Panc1 (cell line): ENCODE measurements at regions not wholly inside any gene's neighbourhood (a gene's known extent, or its start where the extent isn't known, plus 50 kb on each side); places are given as distances from the start of the nearest gene placed in this dataset.

Source experiments
- ATAC-seq: fragments of 200-7000 bp; cut with Tn5 transposase; 2 replicates; pipeline ENCODE4 v1.9.1; 2020; ENCODE audit warnings: mild to moderate bottlenecking, moderate library complexity
- BruUV-seq: library from RNA; stranded (reverse); fragments of 400-500 nt; replicated peaks from 2 replicates; lab custom pipeline; 2021; lab: Mats Ljungman, UMichigan
- CTCF ChIA-PET: fragments of 300-600 bp; sonication (Branson Sonifier 250); formaldehyde crosslinking; loops from one replicate; lab custom pipeline; 2022; ENCODE audit warnings: antibody characterized with exemption; lab: Charles Lee
- POLR2A ChIA-PET: fragments of 300-600 bp; sonication (Branson Sonifier 250); formaldehyde crosslinking; loops from one replicate; lab custom pipeline; 2022; ENCODE audit warnings: antibody characterized with exemption; lab: Charles Lee
- DNase-seq: peaks from one replicate; pipeline ENCODE4 v3.0.0-alpha.2; 2010; ENCODE audit warnings: low read depth, low spot score
- H3K27ac ChIP-seq: 2 replicates; pipeline ENCODE4 v1.5.1; 2011; ENCODE audit warnings: mild to moderate bottlenecking, low read length, inconsistent platforms
- H3K27me3 ChIP-seq: fragments of 200-500 bp; sonication (Bioruptor generic); 2 replicates; pipeline ENCODE4 v1.6.0; 2014; ENCODE audit warnings: low read length, inconsistent platforms; ENCODE audit not compliant: control insufficient read depth, insufficient read depth
- H3K36me3 ChIP-seq: fragments of 200-500 bp; sonication (Bioruptor generic); 2 replicates; pipeline ENCODE4 v1.5.1; 2014; ENCODE audit warnings: inconsistent platforms, mild to moderate bottlenecking, low read length, moderate library complexity; ENCODE audit not compliant: control insufficient read depth, insufficient read depth
- H3K4me1 ChIP-seq: 2 replicates; pipeline ENCODE4 v1.5.1; 2011; ENCODE audit warnings: inconsistent platforms, mild to moderate bottlenecking, low read length, moderate library complexity; ENCODE audit not compliant: control insufficient read depth, insufficient read depth
- H3K4me3 ChIP-seq, 2 experiments: 2 replicates each; pipeline ENCODE4 v1.5.1; 2011 to 2012; ENCODE audit warnings: low read depth in 2 of 2, low read length in 2 of 2, mild to moderate bottlenecking in 2 of 2, inconsistent platforms in 1 of 2, moderate library complexity in 1 of 2
- H3K9me3 ChIP-seq: fragments of 200-500 bp; sonication (Bioruptor generic); 2 replicates; pipeline ENCODE4 v1.5.1; 2014; ENCODE audit warnings: low read depth, mild to moderate bottlenecking, inconsistent platforms, low read length, moderate library complexity; ENCODE audit not compliant: control insufficient read depth, insufficient read depth
- POLR2AphosphoS5 ChIP-seq: IDR thresholded peaks from 2 replicates; pipeline ENCODE4 v1.6.1; 2012; ENCODE audit warnings: mild to moderate bottlenecking, low read depth, low read length, moderate library complexity
- SIN3A ChIP-seq: IDR thresholded peaks from 2 replicates; pipeline ENCODE4 v1.6.1; 2012; ENCODE audit warnings: low read depth, mild to moderate bottlenecking, low read length, moderate library complexity, borderline replicate concordance; ENCODE audit not compliant: insufficient read depth
- TCF7L2 ChIP-seq: IDR thresholded peaks from 2 replicates; pipeline ENCODE4 v1.6.1; 2011; ENCODE audit warnings: mild to moderate bottlenecking, low read depth, low read length, inconsistent platforms
- in situ Hi-C: cut with HindIII; loops from 2 replicates; pipeline ENCODE4 v1.10.0; 2016; ENCODE audit warnings: low sequenced_read_pairs, low pct_unique_long_range_greater_than_20kb
- intact Hi-C: fragments of 100-400 bp; cut with micrococcal nuclease; formaldehyde crosslinking; loops from one replicate; pipeline ENCODE4 v1.10.0; 2022; ENCODE audit not compliant: unreplicated experiment
- TF ChIP-seq, protein P1 (sequence below), 2 experiments: IDR thresholded peaks; 2 replicates each; pipeline ENCODE4 v1.6.1; 2011 to 2012; ENCODE audit warnings: low read depth in 2 of 2, control low read depth in 1 of 2, low read length in 1 of 2, mild to moderate bottlenecking in 1 of 2, moderate library complexity in 1 of 2; ENCODE audit not compliant: insufficient read depth in 1 of 2
- TF ChIP-seq, protein P2 (sequence below): fragments of 450-650 bp; IDR thresholded peaks from 2 replicates; pipeline ENCODE4 v1.5.1; 2017; ENCODE audit warnings: mild to moderate bottlenecking

DNA sequence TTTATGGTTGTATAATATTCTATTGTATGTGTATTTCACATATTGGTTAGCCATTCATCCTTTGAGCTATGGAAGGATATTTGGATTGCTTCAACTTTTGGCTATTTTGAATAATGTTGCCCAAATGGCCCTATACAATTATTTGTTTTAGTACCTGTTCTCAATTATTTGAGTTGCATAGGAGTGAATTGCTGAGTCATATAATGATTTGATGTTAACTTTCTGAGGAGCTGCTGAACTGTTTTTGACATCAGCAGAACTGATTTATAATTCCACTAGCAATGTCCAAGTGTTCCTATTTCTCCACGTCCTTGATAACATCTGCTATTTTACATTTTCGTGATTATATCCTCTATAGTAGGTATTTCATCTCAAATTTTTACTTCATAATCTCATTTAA is 839.9 kb downstream of the KCNT2 start:
- CTCF ChIA-PET, result no interaction called here
- Histone ChIP-seq H3K4me3 (no peak overlapping the region), H3K27ac (no peak overlapping the region), H3K36me3 (no peaks in the 10 kb centered on the region), H3K9me3 (no peaks in the 10 kb centered on the region), H3K27me3 (no peaks in the 10 kb centered on the region), H3K4me1 (peaks cover 4% of the 10 kb centered on the region; the same call in 1 of the 2 replicates)
- ATAC-seq (no peak), DNase-seq (no peak)
- POLR2A ChIA-PET, result no interaction called here
- BruUV-seq, result no TSS peak
- in situ Hi-C loops, result no loop called here
- intact Hi-C loops, result no loop called here
- TF ChIP-seq, protein P1, sequence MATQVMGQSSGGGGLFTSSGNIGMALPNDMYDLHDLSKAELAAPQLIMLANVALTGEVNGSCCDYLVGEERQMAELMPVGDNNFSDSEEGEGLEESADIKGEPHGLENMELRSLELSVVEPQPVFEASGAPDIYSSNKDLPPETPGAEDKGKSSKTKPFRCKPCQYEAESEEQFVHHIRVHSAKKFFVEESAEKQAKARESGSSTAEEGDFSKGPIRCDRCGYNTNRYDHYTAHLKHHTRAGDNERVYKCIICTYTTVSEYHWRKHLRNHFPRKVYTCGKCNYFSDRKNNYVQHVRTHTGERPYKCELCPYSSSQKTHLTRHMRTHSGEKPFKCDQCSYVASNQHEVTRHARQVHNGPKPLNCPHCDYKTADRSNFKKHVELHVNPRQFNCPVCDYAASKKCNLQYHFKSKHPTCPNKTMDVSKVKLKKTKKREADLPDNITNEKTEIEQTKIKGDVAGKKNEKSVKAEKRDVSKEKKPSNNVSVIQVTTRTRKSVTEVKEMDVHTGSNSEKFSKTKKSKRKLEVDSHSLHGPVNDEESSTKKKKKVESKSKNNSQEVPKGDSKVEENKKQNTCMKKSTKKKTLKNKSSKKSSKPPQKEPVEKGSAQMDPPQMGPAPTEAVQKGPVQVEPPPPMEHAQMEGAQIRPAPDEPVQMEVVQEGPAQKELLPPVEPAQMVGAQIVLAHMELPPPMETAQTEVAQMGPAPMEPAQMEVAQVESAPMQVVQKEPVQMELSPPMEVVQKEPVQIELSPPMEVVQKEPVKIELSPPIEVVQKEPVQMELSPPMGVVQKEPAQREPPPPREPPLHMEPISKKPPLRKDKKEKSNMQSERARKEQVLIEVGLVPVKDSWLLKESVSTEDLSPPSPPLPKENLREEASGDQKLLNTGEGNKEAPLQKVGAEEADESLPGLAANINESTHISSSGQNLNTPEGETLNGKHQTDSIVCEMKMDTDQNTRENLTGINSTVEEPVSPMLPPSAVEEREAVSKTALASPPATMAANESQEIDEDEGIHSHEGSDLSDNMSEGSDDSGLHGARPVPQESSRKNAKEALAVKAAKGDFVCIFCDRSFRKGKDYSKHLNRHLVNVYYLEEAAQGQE (IDR thresholded peaks at IDR 0.05; ENCODE audit: insufficient read depth in 1 of 2, low read depth in 2 of 2, low read length in 1 of 2), result no peak
- TF ChIP-seq SIN3A, result no peak
- TF ChIP-seq, protein P2, sequence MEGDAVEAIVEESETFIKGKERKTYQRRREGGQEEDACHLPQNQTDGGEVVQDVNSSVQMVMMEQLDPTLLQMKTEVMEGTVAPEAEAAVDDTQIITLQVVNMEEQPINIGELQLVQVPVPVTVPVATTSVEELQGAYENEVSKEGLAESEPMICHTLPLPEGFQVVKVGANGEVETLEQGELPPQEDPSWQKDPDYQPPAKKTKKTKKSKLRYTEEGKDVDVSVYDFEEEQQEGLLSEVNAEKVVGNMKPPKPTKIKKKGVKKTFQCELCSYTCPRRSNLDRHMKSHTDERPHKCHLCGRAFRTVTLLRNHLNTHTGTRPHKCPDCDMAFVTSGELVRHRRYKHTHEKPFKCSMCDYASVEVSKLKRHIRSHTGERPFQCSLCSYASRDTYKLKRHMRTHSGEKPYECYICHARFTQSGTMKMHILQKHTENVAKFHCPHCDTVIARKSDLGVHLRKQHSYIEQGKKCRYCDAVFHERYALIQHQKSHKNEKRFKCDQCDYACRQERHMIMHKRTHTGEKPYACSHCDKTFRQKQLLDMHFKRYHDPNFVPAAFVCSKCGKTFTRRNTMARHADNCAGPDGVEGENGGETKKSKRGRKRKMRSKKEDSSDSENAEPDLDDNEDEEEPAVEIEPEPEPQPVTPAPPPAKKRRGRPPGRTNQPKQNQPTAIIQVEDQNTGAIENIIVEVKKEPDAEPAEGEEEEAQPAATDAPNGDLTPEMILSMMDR, result no peak
- no peak for TF ChIP-seq TCF7L2
- TF ChIP-seq POLR2AphosphoS5, result no peak

DNA sequence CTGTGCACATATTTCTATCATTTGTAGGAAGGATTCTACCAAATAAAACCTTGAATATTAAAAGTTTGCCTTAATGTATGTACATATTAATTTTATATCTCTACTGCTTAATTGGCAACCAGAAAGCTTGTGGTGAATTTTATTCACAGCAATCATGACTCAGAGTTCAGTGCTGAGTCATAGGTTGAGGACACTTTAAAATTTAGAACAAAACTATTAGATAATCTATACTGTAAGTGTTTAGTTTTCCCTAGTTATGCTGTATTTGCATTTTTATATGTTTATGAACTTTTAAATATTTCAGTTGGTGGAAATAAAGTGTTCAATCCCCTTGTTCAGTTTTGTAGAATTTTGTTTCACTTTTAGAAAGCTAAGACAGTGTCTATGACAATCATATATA is 841.5 kb downstream of the KCNT2 start:
- intact Hi-C loops (no loop called here), in situ Hi-C loops (no loop called here)
- no TSS peak for BruUV-seq
- Histone ChIP-seq H3K4me3 (no peak overlapping the region), H3K9me3 (no peaks in the 10 kb centered on the region), H3K27ac (no peak overlapping the region), H3K4me1 (peaks cover 6% of the 10 kb centered on the region; the same call in 1 of the 2 replicates), H3K27me3 (no peaks in the 10 kb centered on the region), H3K36me3 (no peaks in the 10 kb centered on the region)
- CTCF ChIA-PET, result no interaction called here
- no peak for TF ChIP-seq TCF7L2
- TF ChIP-seq POLR2AphosphoS5, result no peak
- TF ChIP-seq SIN3A, result no peak
- TF ChIP-seq, protein P2, result no peak
- TF ChIP-seq, protein P1 (IDR thresholded peaks at IDR 0.05; ENCODE audit: insufficient read depth in 1 of 2, low read depth in 2 of 2, low read length in 1 of 2), result no peak
- POLR2A ChIA-PET, result no interaction called here
- ATAC-seq (no peak), DNase-seq (no peak)
